NCI-H2107 (cell line): ENCODE measurements at regions not wholly inside any gene's neighbourhood (a gene's known extent, or its start where the extent isn't known, plus 50 kb on each side); places are given as distances from the start of the nearest gene placed in this dataset.
"Not testable (repeated sequence)": the region's sequence is repeated elsewhere in the genome, so short reads cannot be mapped to it uniquely, and the experiment has no call there.

Source experiments
- DNase-seq: peaks from one replicate; lab custom pipeline; 2025; lab: John Stamatoyannopoulos, UW

GRCh38 chr3:180420016-180420415 lies 181.9 kb upstream of the TTC14 start:
- no peak for DNase-seq

- DNase-seq: no peak
Measured at GRCh38 chr3:180420804-180421203, 181.2 kb upstream of the TTC14 start.

- DNase-seq: no peak
Measured at GRCh38 chr3:180421221-180421620, 180.7 kb upstream of the TTC14 start.

GRCh38 chr3:180421721-180422120 lies 180.2 kb upstream of the TTC14 start:
- DNase-seq: no peak

GRCh38 chr3:180424305-180424704 lies 177.7 kb upstream of the TTC14 start:
- DNase-seq: not testable (repeated sequence)

- no peak for DNase-seq
Measured at GRCh38 chr3:180430896-180431295, 171.1 kb upstream of the TTC14 start.

- no peak for DNase-seq
Measured at GRCh38 chr3:180433152-180433551, 168.8 kb upstream of the TTC14 start.

- DNase-seq: no peak
Measured at GRCh38 chr3:180447136-180447535, 154.8 kb upstream of the TTC14 start.

- DNase-seq: not testable (repeated sequence)
Measured at GRCh38 chr3:180448407-180448806, 153.6 kb upstream of the TTC14 start.

- DNase-seq: no peak
Measured at GRCh38 chr3:180457225-180457624, 144.7 kb upstream of the TTC14 start.

- no peak for DNase-seq
Measured at GRCh38 chr3:180466401-180467011, 135.5 kb upstream of the TTC14 start.

GRCh38 chr3:180467177-180467576 lies 134.8 kb upstream of the TTC14 start:
- DNase-seq: no peak

- no peak for DNase-seq
Measured at GRCh38 chr3:180469149-180469548, 132.8 kb upstream of the TTC14 start.

- DNase-seq: no peak
Measured at GRCh38 chr3:180478695-180479094, 123.3 kb upstream of the TTC14 start.

GRCh38 chr3:180492047-180492446 lies 109.9 kb upstream of the TTC14 start:
- no peak for DNase-seq

- DNase-seq: no peak
Measured at GRCh38 chr3:180496995-180497394, 105.0 kb upstream of the TTC14 start.

- DNase-seq: no peak
Measured at GRCh38 chr3:180516368-180516767, 85.6 kb upstream of the TTC14 start.

- DNase-seq: no peak
Measured at GRCh38 chr3:180523040-180523439, 78.9 kb upstream of the TTC14 start.

GRCh38 chr3:180528843-180529242 lies 73.1 kb upstream of the TTC14 start:
- no peak for DNase-seq

- DNase-seq: no peak
Measured at GRCh38 chr3:180529778-180530177, 72.2 kb upstream of the TTC14 start.

GRCh38 chr3:180530276-180530675 lies 71.7 kb upstream of the TTC14 start:
- no peak for DNase-seq

- no peak for DNase-seq
Measured at GRCh38 chr3:180531303-180532278, 70.4 kb upstream of the TTC14 start.

GRCh38 chr3:180534828-180535227 lies 67.1 kb upstream of the TTC14 start:
- DNase-seq: no peak
